ENCODE measurements at regions not wholly inside any gene's neighbourhood (a gene's known extent, or its start where the extent isn't known, plus 50 kb on each side); places are given as distances from the start of the nearest gene placed in this dataset.

DNA sequence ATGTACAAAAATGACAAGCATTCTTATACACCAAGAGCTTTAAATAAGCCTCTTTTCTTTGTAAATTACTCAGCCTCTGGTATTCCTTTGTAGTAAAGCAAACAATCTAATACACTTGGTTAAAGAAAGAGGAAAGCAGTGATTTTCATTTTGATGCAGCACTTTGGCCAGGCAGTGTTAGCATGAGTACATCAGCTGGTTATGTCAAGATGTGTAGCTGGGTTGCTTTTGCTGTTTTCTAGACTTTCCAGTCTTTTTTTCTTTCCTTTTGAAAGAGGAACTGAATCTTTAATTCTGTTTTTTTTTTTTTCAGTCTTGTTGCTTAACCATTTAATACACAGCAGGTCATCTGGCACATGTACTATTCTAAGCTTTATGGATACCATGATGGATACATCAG is 167.1 kb upstream of the AADAT start:
- DNase-seq (no peak), ATAC-seq (no peak)
- H3K27ac Mint-ChIP-seq: no peak overlapping the region
- intact Hi-C loops (cut with DNase I, micrococcal nuclease): no loop called here
- ChIA-PET CTCF (interaction anchor here (0.6 kb wide), 1 partner anchor 117 kb away, joined by 3 read pairs; no protein-coding TSS in a partner anchor), POLR2A (no interaction called here)
- no peaks in the 10 kb centered on the region for H3K36me3 Mint-ChIP-seq (ENCODE audit: low read depth)
- H3K4me1 Mint-ChIP-seq: no peaks in the 10 kb centered on the region
- H3K27me3 Mint-ChIP-seq: no peaks in the 10 kb centered on the region
- no peak overlapping the region for H3K4me3 Mint-ChIP-seq
- no peaks in the 10 kb centered on the region for H3K9me3 Mint-ChIP-seq (ENCODE audit: low read depth)

DNA sequence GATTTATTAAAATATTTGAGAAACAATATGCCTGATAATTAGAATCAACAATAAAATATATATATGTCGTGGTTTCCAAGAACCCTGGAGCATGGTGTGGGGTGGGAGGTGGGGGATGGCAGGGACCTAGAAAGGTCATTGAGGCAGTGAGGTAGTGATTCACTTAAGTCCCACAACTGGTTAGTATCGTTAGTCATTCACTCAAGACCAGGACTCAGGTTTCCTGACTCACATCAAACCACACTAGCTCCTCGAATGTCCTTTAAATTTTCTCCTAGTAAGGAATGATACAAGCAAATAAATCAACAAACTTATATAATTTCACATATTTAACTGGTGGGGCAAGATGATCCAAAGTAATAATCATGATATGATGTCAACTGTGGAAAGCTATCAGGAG is 158.8 kb upstream of the AADAT start:
- Mint-ChIP-seq H3K9me3 (ENCODE audit: low read depth) (no peaks in the 10 kb centered on the region), H3K27me3 (peaks cover 3% of the 10 kb centered on the region), H3K27ac (no peak overlapping the region), H3K4me1 (no peaks in the 10 kb centered on the region), H3K36me3 (ENCODE audit: low read depth) (no peaks in the 10 kb centered on the region), H3K4me3 (no peak overlapping the region)
- intact Hi-C loops (cut with DNase I, micrococcal nuclease): no loop called here
- CTCF ChIA-PET: interaction anchor here (1.7 kb wide), 1 partner anchor 12 kb away, joined by 6 read pairs; no protein-coding TSS in a partner anchor
- POLR2A ChIA-PET: no interaction called here
- no peak for ATAC-seq
- no peak for DNase-seq

DNA sequence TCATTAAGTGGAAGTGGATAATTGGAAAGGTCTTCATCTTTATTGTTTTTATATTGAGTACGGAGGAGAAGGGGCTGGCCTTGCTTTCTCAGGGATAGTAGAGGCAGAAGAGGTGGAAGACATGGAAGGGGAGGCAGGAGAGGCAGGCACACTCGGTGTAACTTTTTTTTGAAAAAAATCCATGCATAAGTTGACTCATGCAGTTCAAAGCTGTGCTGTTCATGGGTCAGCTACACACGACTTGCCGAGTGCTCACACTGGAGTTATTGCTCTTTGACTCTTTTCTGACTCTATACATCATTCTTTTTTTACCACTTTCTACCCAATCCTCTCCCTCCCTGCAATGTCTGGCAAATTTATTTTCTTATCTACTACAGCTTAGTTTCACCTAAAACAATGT is 158.3 kb upstream of the AADAT start:
- intact Hi-C loops (cut with DNase I, micrococcal nuclease): no loop called here
- no peaks in the 10 kb centered on the region for H3K9me3 Mint-ChIP-seq (ENCODE audit: low read depth)
- H3K27ac Mint-ChIP-seq: no peak overlapping the region
- H3K36me3 Mint-ChIP-seq (ENCODE audit: low read depth): no peaks in the 10 kb centered on the region
- H3K27me3 Mint-ChIP-seq: peaks cover 3% of the 10 kb centered on the region
- ATAC-seq (no peak), DNase-seq (no peak)
- H3K4me1 Mint-ChIP-seq: no peaks in the 10 kb centered on the region
- ChIA-PET POLR2A (no interaction called here), CTCF (interaction anchor here (0.6 to 1.7 kb wide), 2 partner anchors 12 to 649 kb away, joined by 3 to 6 read pairs; no protein-coding TSS in a partner anchor)
- no peak overlapping the region for H3K4me3 Mint-ChIP-seq

DNA sequence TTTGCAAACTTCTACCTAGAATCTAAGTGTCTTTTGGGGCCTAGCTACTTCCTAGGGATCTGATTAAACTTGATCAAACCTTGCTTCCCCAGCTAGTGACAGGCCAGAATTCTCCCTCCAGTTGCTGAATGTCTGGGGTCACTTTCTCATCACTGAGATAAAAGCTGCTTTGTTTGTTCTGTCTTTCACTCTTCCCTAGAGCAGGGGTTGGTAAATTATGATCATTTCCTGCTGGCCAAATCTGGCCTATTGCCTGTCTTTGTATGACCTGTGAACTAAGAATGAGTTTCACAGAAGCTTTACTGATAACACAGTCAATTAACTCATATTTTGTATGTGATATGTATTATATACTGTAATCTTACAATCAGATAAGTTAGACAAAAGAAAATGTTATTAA is 157.8 kb upstream of the AADAT start:
- intact Hi-C loops (cut with DNase I, micrococcal nuclease): no loop called here
- Mint-ChIP-seq H3K36me3 (ENCODE audit: low read depth) (no peaks in the 10 kb centered on the region), H3K27ac (no peak overlapping the region), H3K9me3 (ENCODE audit: low read depth) (no peaks in the 10 kb centered on the region), H3K27me3 (peaks cover 3% of the 10 kb centered on the region), H3K4me3 (no peak overlapping the region), H3K4me1 (no peaks in the 10 kb centered on the region)
- DNase-seq (no peak), ATAC-seq (no peak)
- ChIA-PET CTCF (interaction anchor here (0.6 to 1.7 kb wide), 2 partner anchors 13 to 650 kb away, joined by 3 to 6 read pairs; no protein-coding TSS in a partner anchor), POLR2A (no interaction called here)

DNA sequence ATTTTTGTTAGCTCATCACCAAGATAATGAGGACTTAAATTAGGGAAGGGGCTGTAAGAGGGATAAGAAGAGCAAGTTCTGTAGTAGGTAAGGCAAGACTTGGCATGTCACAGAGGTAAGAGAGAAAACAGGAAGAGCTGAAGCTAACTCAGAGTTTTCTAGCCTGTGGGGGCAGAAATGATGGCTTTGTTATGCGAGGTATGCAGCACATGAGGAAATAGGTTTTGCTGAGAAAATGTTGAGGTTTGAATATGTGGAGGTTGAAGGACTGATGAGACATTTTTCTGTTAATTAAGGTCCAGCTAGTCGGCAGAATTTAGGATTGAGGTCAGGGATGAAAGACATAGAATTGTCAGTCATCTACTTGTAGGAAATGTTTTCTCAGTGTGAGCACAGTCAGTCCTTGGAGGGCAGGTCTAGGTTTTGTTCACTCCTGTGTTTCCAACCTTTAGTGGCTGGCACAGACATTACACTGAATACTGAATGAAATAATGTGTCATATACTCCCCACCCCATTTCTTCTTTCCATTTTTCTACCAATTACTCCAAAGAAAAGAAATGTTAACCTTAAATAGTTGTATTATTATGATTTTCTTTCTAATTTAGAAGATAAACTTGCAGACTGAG is 154.0 kb upstream of the AADAT start:
- H3K4me1 Mint-ChIP-seq: no peaks in the 10 kb centered on the region
- DNase-seq (no peak), ATAC-seq (no peak)
- POLR2A ChIA-PET: no interaction called here
- intact Hi-C loops (cut with DNase I, micrococcal nuclease): no loop called here
- H3K9me3 Mint-ChIP-seq (ENCODE audit: low read depth): no peaks in the 10 kb centered on the region
- H3K36me3 Mint-ChIP-seq (ENCODE audit: low read depth): no peaks in the 10 kb centered on the region
- CTCF ChIA-PET: no interaction called here
- no peak overlapping the region for H3K4me3 Mint-ChIP-seq
- H3K27me3 Mint-ChIP-seq: peaks cover 3% of the 10 kb centered on the region
- no peak overlapping the region for H3K27ac Mint-ChIP-seq

DNA sequence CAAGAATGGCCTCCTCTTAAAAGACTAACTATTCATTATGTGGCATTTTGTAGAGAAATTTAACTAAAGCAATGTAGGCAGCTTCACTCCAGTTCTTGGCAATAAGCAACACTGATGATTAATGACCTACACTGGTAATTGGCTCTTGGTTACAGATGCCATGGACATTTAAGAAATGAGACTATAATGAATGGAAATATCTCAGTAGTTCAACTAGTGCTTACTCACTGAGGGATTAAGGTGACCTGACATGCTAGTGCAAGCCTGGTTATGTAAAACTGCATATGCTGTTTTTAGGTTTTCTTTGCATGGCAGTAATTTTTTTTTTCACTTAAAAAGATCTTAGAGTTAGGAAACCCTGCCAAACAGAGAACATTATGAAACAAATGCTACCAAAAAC is 152.7 kb upstream of the AADAT start:
- DNase-seq (no peak), ATAC-seq (no peak)
- Mint-ChIP-seq H3K27me3 (no peaks in the 10 kb centered on the region), H3K9me3 (ENCODE audit: low read depth) (no peaks in the 10 kb centered on the region), H3K4me1 (no peaks in the 10 kb centered on the region), H3K4me3 (no peak overlapping the region), H3K27ac (no peak overlapping the region), H3K36me3 (ENCODE audit: low read depth) (no peaks in the 10 kb centered on the region)
- ChIA-PET CTCF (no interaction called here), POLR2A (no interaction called here)
- intact Hi-C loops (cut with DNase I, micrococcal nuclease): no loop called here

DNA sequence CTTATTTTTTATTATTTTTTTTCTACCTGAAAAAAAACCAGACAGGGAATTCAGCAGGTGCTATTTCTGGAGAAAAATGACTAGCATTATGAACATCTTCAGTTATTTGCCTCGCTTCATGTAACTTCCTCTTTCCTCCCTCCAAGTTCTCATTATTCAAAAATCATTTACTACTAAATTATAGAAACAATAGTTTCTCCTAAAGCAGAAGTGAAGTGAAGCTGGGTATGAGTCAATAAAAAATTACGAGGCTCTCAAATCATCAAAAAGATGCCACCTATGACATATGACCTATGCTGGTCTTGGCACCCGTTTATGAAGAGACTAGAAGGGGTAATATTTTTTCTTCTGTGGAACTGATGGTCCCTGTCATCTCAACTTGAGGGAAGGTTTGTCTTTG is 145.0 kb upstream of the AADAT start:
- Mint-ChIP-seq H3K36me3 (ENCODE audit: low read depth) (no peaks in the 10 kb centered on the region), H3K9me3 (ENCODE audit: low read depth) (no peaks in the 10 kb centered on the region), H3K4me1 (no peaks in the 10 kb centered on the region), H3K27me3 (no peaks in the 10 kb centered on the region), H3K4me3 (no peak overlapping the region), H3K27ac (no peak overlapping the region)
- ChIA-PET POLR2A (no interaction called here), CTCF (no interaction called here)
- DNase-seq (no peak), ATAC-seq (no peak)
- intact Hi-C loops (cut with DNase I, micrococcal nuclease): no loop called here

DNA sequence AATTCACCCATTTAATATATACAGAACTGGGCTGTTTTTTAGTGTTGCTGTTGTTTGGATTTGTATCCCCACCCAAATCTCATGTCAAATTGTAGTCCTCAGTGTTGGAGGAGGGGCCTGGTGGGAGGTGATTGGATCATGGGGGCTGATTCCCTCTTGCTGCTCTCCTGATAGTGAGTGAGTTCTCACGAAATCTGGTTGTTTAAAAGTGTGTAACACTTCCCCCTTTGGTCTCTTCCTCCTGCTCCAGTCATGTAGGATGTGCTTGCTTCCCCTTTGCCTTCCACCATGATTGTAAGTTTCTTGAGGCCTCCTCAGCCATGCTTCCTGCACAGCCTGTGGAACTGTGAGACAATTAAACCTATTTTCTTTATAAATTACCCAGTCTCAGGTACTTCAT is 141.6 kb upstream of the AADAT start:
- ChIA-PET CTCF (no interaction called here), POLR2A (no interaction called here)
- Mint-ChIP-seq H3K9me3 (ENCODE audit: low read depth) (no peaks in the 10 kb centered on the region), H3K4me1 (no peaks in the 10 kb centered on the region), H3K4me3 (no peak overlapping the region), H3K36me3 (ENCODE audit: low read depth) (no peaks in the 10 kb centered on the region), H3K27me3 (no peaks in the 10 kb centered on the region), H3K27ac (no peak overlapping the region)
- ATAC-seq (no peak), DNase-seq (no peak)
- intact Hi-C loops (cut with DNase I, micrococcal nuclease): no loop called here

DNA sequence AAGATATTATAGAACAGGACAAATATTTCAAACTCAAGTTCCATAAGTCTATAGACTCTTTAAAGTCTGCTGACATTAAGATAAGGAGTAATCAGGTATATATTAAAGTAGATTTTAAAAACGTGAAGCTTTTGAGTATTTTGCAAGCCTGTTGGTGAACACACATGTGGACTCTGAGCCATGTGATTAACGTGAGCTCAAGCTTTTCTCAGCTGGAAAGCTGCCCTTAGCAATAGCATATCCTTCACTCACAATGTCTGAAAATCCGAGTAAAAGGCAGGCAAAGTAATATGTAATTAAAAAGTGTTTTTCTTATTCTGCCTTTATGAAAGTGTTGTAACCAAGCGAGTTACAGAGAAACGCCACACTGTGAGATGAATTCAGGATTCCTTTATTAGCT is 140.5 kb upstream of the AADAT start:
- H3K27me3 Mint-ChIP-seq: no peaks in the 10 kb centered on the region
- POLR2A ChIA-PET: no interaction called here
- H3K9me3 Mint-ChIP-seq (ENCODE audit: low read depth): no peaks in the 10 kb centered on the region
- intact Hi-C loops (cut with DNase I, micrococcal nuclease): no loop called here
- DNase-seq (no peak), ATAC-seq (no peak)
- H3K4me3 Mint-ChIP-seq: no peak overlapping the region
- H3K4me1 Mint-ChIP-seq: no peaks in the 10 kb centered on the region
- H3K36me3 Mint-ChIP-seq (ENCODE audit: low read depth): no peaks in the 10 kb centered on the region
- CTCF ChIA-PET: no interaction called here
- no peak overlapping the region for H3K27ac Mint-ChIP-seq

DNA sequence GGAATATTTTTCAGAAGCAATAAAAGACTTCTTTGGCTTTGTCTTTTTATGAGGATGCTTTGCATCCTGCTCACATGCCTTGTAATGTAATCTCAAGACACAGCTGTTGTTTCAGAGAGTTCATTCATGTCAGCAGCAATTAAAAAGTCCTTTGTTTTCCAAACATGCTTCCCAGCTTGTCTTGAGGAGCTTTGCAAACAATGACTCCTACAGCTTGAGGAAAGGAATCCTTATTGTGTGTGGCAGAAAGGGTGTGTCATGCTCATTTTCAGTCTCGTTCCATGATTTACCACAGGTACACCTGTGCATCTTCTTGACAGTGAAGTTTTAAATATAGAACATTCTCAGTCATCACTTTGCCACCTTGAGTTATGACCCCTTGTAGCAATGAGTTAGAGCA is 139.2 kb upstream of the AADAT start:
- no peak overlapping the region for H3K27ac Mint-ChIP-seq
- no peak overlapping the region for H3K4me3 Mint-ChIP-seq
- DNase-seq: no peak
- H3K27me3 Mint-ChIP-seq: no peaks in the 10 kb centered on the region
- no peaks in the 10 kb centered on the region for H3K4me1 Mint-ChIP-seq
- no peaks in the 10 kb centered on the region for H3K36me3 Mint-ChIP-seq (ENCODE audit: low read depth)
- H3K9me3 Mint-ChIP-seq (ENCODE audit: low read depth): no peaks in the 10 kb centered on the region
- intact Hi-C loops (cut with DNase I, micrococcal nuclease): no loop called here
- POLR2A ChIA-PET: no interaction called here
- CTCF ChIA-PET: no interaction called here
- no peak for ATAC-seq

DNA sequence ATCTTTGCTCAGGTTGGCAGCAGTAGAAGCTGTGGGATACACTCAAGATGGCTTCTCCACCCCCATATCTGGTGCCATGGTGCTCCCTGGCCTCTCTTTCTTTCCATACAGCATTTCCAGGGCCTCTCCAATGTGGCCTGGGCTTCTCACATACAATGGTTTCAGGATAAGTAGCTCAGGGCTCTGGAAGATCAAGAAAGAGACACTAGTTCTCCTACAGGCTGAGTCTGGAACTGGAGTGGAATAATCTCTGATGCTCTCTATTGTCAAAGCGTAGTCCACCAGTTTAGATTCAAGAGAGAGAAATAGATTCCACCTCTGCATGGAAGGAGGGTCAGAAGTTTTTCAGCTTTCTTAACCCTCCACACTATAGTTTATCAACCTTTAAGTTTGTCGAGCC is 138.2 kb upstream of the AADAT start:
- no peaks in the 10 kb centered on the region for H3K27me3 Mint-ChIP-seq

DNA sequence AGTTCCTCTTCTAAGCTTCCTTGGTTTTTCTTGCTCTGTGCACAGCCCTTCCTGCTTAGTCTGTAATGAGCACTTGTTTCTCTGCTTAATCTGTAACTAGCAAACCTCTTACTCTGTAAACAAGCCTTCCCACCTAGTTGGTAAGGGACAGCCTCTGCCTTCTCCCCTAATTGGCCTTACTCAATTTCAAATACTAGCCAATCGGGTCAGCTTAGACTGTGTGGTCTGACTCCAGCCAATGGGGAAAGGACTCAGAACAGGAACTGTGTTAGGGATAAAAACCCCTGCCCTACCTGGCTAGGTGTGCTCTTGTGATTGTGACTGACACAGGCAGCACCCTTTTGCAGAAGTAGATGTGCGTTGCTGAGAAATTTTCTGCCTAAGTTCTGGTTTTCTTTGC is 136.5 kb upstream of the AADAT start:
- no peaks in the 10 kb centered on the region for H3K36me3 Mint-ChIP-seq (ENCODE audit: low read depth)
- no peaks in the 10 kb centered on the region for H3K4me1 Mint-ChIP-seq
- no peaks in the 10 kb centered on the region for H3K27me3 Mint-ChIP-seq
- peaks cover 3% of the 10 kb centered on the region for H3K9me3 Mint-ChIP-seq (ENCODE audit: low read depth)
- DNase-seq (no peak), ATAC-seq (no peak)
- ChIA-PET POLR2A (no interaction called here), CTCF (no interaction called here)
- no peak overlapping the region for H3K4me3 Mint-ChIP-seq
- no peak overlapping the region for H3K27ac Mint-ChIP-seq
- intact Hi-C loops (cut with DNase I, micrococcal nuclease): no loop called here

More for the DNA sequence above, 138.2 kb upstream of the AADAT start:
- intact Hi-C loops (cut with DNase I, micrococcal nuclease): no loop called here
- POLR2A ChIA-PET: no interaction called here
- Mint-ChIP-seq H3K4me3 (no peak overlapping the region), H3K4me1 (no peaks in the 10 kb centered on the region), H3K9me3 (ENCODE audit: low read depth) (no peaks in the 10 kb centered on the region), H3K27ac (no peak overlapping the region), H3K36me3 (ENCODE audit: low read depth) (no peaks in the 10 kb centered on the region)
- no peak for DNase-seq
- ATAC-seq: no peak
- CTCF ChIA-PET: no interaction called here

DNA sequence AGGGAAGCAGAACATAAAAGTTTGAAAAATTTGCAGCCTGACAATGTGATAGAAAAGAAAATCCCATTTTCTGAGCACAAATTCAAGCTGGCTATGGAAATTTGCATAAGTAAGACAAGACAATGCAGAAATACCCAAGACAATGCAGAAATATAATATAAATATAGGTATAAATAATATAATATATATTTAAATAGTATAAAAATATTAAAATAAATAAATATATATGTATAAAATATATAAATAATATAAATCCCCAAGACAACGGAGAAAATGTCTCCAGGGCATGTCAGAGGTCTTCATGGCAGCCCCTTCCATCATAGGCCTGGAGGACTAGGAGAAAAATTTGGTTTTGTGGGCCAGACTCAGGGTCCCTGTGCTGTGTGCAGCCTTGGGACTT is 125.0 kb upstream of the AADAT start:
- H3K27me3 Mint-ChIP-seq: no peaks in the 10 kb centered on the region
- DNase-seq (no peak), ATAC-seq (no peak)
- H3K36me3 Mint-ChIP-seq (ENCODE audit: low read depth): peaks cover 3% of the 10 kb centered on the region
- POLR2A ChIA-PET: no interaction called here
- no peaks in the 10 kb centered on the region for H3K4me1 Mint-ChIP-seq
- peaks cover 22% of the 10 kb centered on the region for H3K9me3 Mint-ChIP-seq (ENCODE audit: low read depth)
- no peak overlapping the region for H3K27ac Mint-ChIP-seq
- CTCF ChIA-PET: no interaction called here
- intact Hi-C loops (cut with DNase I, micrococcal nuclease): no loop called here
- no peak overlapping the region for H3K4me3 Mint-ChIP-seq
